ENCODE measurements at regions not wholly inside any gene's neighbourhood (a gene's known extent, or its start where the extent isn't known, plus 50 kb on each side); places are given as distances from the start of the nearest gene placed in this dataset.

GRCh38 chr20:60453388-60454246 is 495.4 kb downstream of the CDH26 start:
- no peak for DNase-seq

- no peak for DNase-seq
Observed at GRCh38 chr20:60454491-60454890, 496.3 kb downstream of the CDH26 start.

GRCh38 chr20:60455272-60455671 is 497.0 kb downstream of the CDH26 start:
- DNase-seq = no peak

- DNase-seq = no peak
Observed at GRCh38 chr20:60459212-60459611, 501.0 kb downstream of the CDH26 start.

- DNase-seq = no peak
Observed at GRCh38 chr20:60461993-60462392, 503.8 kb downstream of the CDH26 start.

- no peak for DNase-seq
Observed at GRCh38 chr20:60463798-60464197, 505.6 kb downstream of the CDH26 start.

GRCh38 chr20:60465439-60465838 is 507.2 kb downstream of the CDH26 start:
- DNase-seq = no peak

GRCh38 chr20:60465993-60466686 is 507.9 kb downstream of the CDH26 start:
- no peak for DNase-seq

- DNase-seq = no peak
Observed at GRCh38 chr20:60466687-60467022, 508.4 kb downstream of the CDH26 start.

GRCh38 chr20:60467078-60467477 is 508.9 kb downstream of the CDH26 start:
- DNase-seq = no peak

GRCh38 chr20:60467771-60468170 is 509.5 kb downstream of the CDH26 start:
- no peak for DNase-seq

- no peak for DNase-seq
Observed at GRCh38 chr20:60469829-60470228, 511.6 kb downstream of the CDH26 start.

- no peak for DNase-seq
Observed at GRCh38 chr20:60470366-60470765, 512.1 kb downstream of the CDH26 start.

GRCh38 chr20:60473211-60473610 is 515.0 kb downstream of the CDH26 start:
- no peak for DNase-seq

- DNase-seq = no peak
Observed at GRCh38 chr20:60474385-60474910, 516.2 kb downstream of the CDH26 start.

- DNase-seq = no peak
Observed at GRCh38 chr20:60476045-60476444, 517.8 kb downstream of the CDH26 start.

GRCh38 chr20:60477958-60478357 is 519.7 kb downstream of the CDH26 start:
- no peak for DNase-seq

- DNase-seq = no peak
Observed at GRCh38 chr20:60478533-60478932, 520.3 kb downstream of the CDH26 start.

- DNase-seq = no peak
Observed at GRCh38 chr20:60480950-60481742, 522.9 kb downstream of the CDH26 start.

GRCh38 chr20:60481743-60482133 is 523.5 kb downstream of the CDH26 start:
- no peak for DNase-seq

- DNase-seq = no peak
Observed at GRCh38 chr20:60482221-60483008, 524.2 kb downstream of the CDH26 start.

GRCh38 chr20:60483371-60483770 is 525.1 kb downstream of the CDH26 start:
- DNase-seq = no peak

- no peak for DNase-seq
Observed at GRCh38 chr20:60484316-60484715, 526.1 kb downstream of the CDH26 start.
